AG09309 (cell line): ENCODE measurements at regions not wholly inside any gene's neighbourhood (a gene's known extent, or its start where the extent isn't known, plus 50 kb on each side); places are given as distances from the start of the nearest gene placed in this dataset.

Experiments
- DNase-seq: peaks from one replicate; pipeline ENCODE4 v3.0.0-alpha.2; 2010; ENCODE audit warnings: low read depth
- H3K4me3 ChIP-seq: 2 replicates; pipeline ENCODE4 v1.5.1; 2011; ENCODE audit warnings: mild to moderate bottlenecking, low read depth, low read length, moderate library complexity; ENCODE audit not compliant: control insufficient read depth
- TF ChIP-seq, protein P1 (sequence below): IDR thresholded peaks from 2 replicates; pipeline ENCODE4 v1.5.1; 2011; ENCODE audit warnings: mild to moderate bottlenecking, low read depth, low read length, inconsistent platforms; ENCODE audit not compliant: insufficient read depth, control insufficient read depth; ENCODE audit errors: missing control alignments

DNA sequence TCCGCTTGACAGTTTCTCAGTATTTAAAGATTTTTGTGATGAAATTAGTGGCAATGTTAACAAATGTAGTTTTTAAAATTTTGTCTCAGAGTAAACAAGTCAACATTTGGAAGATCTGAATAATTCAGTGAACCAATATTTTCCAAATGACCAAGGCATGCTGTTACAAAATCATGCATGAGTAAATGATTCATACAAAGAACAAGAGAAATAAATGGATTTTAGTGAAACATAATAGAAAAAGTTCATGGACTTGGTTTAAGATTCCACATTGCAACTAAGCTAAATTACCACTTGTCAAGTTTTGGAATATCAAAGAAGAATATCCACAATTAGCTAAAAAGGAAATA, 125.7 kb upstream of the SNX19 start:
- no peak for DNase-seq
- TF ChIP-seq, protein P1, sequence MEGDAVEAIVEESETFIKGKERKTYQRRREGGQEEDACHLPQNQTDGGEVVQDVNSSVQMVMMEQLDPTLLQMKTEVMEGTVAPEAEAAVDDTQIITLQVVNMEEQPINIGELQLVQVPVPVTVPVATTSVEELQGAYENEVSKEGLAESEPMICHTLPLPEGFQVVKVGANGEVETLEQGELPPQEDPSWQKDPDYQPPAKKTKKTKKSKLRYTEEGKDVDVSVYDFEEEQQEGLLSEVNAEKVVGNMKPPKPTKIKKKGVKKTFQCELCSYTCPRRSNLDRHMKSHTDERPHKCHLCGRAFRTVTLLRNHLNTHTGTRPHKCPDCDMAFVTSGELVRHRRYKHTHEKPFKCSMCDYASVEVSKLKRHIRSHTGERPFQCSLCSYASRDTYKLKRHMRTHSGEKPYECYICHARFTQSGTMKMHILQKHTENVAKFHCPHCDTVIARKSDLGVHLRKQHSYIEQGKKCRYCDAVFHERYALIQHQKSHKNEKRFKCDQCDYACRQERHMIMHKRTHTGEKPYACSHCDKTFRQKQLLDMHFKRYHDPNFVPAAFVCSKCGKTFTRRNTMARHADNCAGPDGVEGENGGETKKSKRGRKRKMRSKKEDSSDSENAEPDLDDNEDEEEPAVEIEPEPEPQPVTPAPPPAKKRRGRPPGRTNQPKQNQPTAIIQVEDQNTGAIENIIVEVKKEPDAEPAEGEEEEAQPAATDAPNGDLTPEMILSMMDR, result no peak
- no peak overlapping the region for H3K4me3 ChIP-seq

- DNase-seq, result no peak
- TF ChIP-seq, protein P1, result no peak
- no peak overlapping the region for H3K4me3 ChIP-seq
Observed at GRCh38 chr11:131043251-131043650, 127.0 kb upstream of the SNX19 start.

DNA sequence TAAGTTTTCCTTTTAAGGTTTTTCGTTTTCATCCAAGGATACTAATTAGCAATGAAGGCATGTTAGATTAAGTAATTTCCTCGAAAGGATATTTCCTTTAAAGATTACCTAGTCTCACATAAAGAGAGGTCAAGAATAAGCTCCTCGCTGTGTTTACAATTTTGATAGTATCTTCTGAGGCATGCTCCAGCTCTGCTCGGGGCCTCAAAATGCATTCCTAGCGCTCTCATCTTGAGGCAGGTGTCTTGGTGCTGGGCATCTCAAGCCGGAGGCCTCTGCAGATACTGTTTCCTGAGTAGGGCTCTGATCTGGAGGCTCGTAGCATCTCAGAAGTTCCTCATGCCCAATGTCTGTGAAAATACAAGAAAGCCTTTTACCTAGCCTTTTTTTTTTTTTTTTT, 128.6 kb upstream of the SNX19 start:
- TF ChIP-seq, protein P1, result no peak
- H3K4me3 ChIP-seq, result no peak overlapping the region
- DNase-seq, result no peak

DNA sequence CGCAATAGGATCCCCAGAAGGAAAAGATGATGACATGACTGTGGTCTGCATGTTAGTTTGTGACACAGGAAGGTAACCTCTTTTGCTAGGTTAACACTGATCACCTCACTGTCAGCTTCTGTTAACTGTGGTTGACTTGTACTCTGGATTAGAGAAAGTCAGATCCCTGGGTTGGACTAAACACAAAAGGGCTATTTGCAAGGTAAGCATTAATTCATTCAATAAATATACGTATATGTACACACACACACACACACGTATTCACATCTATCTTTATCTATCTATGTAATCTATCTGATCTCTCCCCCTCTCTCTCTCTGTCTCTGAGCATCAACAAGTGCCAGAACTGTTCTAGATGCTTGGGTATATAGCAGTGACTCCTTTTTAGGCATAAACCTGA, 136.1 kb upstream of the SNX19 start:
- no peak for DNase-seq
- TF ChIP-seq, protein P1, result no peak
- no peak overlapping the region for H3K4me3 ChIP-seq

DNA sequence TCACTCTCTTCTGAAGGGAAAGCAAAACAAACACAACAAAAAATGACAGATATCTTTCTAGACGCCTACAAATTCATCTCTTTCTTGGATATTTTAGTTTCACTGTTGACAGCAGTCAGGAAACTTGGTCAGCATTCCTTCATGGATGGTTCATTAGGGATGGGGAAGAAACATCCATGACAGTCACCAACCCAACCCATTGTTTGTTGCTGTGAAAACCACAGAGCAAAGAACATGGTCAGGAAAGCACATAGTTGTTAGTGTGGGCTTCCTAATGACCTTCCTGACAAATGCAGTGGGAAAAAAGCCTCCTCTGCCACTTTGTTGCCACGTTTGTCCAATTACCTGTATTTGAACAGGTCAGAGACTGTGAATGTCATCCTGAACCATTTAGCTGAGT, 139.8 kb upstream of the SNX19 start:
- no peak overlapping the region for H3K4me3 ChIP-seq
- DNase-seq, result no peak
- TF ChIP-seq, protein P1, result no peak

GRCh38 chr11:131063638-131064037, 147.4 kb upstream of the SNX19 start:
- TF ChIP-seq, protein P1, result no peak
- DNase-seq, result no peak
- no peak overlapping the region for H3K4me3 ChIP-seq

DNA sequence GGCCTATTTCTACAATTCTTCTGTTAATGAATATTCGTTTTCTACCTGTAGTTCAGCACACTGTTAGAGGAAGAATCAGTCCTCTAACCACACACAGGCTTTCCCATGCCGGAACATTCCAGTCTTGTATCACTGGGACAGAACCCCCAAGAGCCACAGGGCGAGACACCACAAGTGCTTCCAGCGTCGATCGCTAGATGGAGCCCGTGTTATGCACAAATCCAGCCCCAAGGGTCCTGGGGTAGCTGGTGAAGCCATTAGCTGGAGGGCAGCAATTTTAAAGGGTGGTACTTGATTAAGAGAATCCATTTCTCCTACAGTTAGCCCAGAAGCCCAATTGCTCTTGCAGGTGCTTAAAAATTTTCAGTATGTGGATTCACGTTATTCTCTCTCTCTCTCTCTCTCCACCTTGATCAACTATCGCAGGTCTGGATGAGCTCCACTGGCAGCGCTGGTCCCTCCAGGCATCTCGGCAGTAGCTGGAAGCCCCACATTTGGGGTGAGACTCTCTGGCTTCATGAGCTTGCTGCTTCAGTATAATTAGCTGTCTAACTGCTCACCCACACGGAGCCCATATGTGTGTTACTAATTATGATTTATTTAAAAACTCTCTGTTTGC, 148.2 kb upstream of the SNX19 start:
- no peak overlapping the region for H3K4me3 ChIP-seq
- TF ChIP-seq, protein P1, result peak; percentile 95
- DNase-seq, result peak; percentile 23
